ENCODE measurements at regions not wholly inside any gene's neighbourhood (a gene's known extent, or its start where the extent isn't known, plus 50 kb on each side); places are given as distances from the start of the nearest gene placed in this dataset.
"Not testable (repeated sequence)": the region's sequence is repeated elsewhere in the genome, so short reads cannot be mapped to it uniquely, and the experiment has no call there.

DNA sequence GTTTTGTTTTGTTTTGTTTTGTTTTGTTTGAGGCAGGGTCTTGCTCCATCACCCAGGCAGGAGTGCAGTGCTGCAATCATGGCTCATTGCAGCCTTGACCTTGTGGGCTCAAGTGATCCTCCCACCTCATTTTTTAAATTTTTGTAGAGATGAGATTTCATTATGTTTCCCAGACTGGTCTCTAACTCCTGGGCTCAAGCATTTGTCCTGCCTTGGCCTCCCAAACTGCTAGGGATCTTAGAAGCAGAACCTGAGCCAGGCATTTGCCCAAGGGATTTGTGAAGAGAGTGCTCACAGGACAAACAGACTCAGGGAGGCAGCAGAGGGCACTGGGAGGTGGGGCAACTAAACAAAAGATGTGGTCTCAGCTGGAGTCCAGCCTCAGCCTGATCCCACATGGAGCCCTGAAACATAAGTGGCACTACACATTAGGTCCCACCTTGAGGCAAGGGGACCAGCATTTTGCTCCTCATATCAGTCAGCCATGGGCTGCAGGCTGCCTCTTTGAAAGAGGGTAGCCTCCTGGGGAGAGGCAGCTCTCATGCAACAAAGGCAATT is 86.2 kb upstream of the CMKLR1 start:
- no peaks in the 10 kb centered on the region for H3K36me3 ChIP-seq (ENCODE audit: control insufficient read depth, insufficient read depth, low read length)
- DNase-seq (ENCODE audit: low read depth in 4 of 6, low spot score in 6 of 6): no peak
- no peak overlapping the region for H3K27ac ChIP-seq (ENCODE audit: low read depth, low read length)
- no peaks in the 10 kb centered on the region for H3K27me3 ChIP-seq (ENCODE audit: control insufficient read depth, insufficient read depth, low read length)
- no peaks in the 10 kb centered on the region for H3K9me3 ChIP-seq (ENCODE audit: control insufficient read depth, insufficient read depth, low read length)
- H3K4me1 ChIP-seq (ENCODE audit: control insufficient read depth, insufficient read depth, low read length): no peaks in the 10 kb centered on the region
- H3K4me3 ChIP-seq (ENCODE audit: low read depth, low read length): no peak overlapping the region

DNA sequence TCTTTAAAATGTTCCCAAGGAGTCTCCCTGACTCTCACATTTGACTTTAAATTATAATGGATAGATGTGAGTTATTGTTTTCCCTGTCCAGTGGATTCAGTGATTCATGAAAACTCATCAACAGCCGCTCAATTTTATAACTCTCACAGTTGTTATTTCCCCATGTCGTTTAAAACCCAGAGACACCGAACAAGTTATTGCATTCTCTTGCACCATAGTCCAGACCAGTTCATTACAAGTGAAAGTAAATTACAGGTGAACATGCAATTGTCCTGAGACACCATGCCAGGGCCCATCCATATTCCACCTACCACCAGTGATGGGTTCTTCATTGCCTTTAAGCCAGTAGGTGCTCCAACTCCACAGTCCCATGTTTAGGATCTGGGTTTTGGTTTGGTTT is 85.7 kb upstream of the CMKLR1 start:
- Histone ChIP-seq H3K27me3 (ENCODE audit: control insufficient read depth, insufficient read depth, low read length) (no peaks in the 10 kb centered on the region), H3K4me1 (ENCODE audit: control insufficient read depth, insufficient read depth, low read length) (no peaks in the 10 kb centered on the region), H3K4me3 (ENCODE audit: low read depth, low read length) (no peak overlapping the region), H3K36me3 (ENCODE audit: control insufficient read depth, insufficient read depth, low read length) (no peaks in the 10 kb centered on the region), H3K9me3 (ENCODE audit: control insufficient read depth, insufficient read depth, low read length) (no peaks in the 10 kb centered on the region), H3K27ac (ENCODE audit: low read depth, low read length) (no peak overlapping the region)
- 60% methylated on average over 1 of the region's 3 CpGs for WGBS (ENCODE audit: insufficient coverage)
- no peak for DNase-seq (ENCODE audit: low read depth in 4 of 6, low spot score in 6 of 6)

DNA sequence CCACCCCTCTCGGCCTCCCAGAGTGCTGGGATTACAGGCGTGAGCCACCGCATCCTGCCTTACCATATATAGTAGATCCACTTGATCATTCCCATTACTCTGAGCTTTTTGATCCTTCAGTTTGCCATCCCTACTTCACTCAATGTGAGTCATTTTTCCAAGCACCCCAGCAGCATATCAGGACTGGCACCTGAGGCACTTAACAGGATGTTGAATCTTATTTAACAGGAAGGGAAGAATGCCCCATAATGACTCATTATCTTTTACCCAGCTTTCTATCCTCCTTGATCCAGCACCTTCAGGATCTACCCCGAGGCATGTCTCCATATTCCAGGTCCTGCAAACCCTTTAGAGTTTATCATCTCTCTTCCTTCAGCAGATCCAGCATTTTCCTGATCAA is 84.9 kb upstream of the CMKLR1 start:
- DNase-seq (ENCODE audit: low read depth in 4 of 6, low spot score in 6 of 6): no peak
- Histone ChIP-seq H3K4me3 (ENCODE audit: low read depth, low read length) (no peak overlapping the region), H3K36me3 (ENCODE audit: control insufficient read depth, insufficient read depth, low read length) (no peaks in the 10 kb centered on the region), H3K27ac (ENCODE audit: low read depth, low read length) (no peak overlapping the region), H3K9me3 (ENCODE audit: control insufficient read depth, insufficient read depth, low read length) (no peaks in the 10 kb centered on the region), H3K4me1 (ENCODE audit: control insufficient read depth, insufficient read depth, low read length) (no peaks in the 10 kb centered on the region), H3K27me3 (ENCODE audit: control insufficient read depth, insufficient read depth, low read length) (no peaks in the 10 kb centered on the region)
- 88% methylated on average over 4 of the region's 4 CpGs for WGBS (ENCODE audit: insufficient coverage)

DNA sequence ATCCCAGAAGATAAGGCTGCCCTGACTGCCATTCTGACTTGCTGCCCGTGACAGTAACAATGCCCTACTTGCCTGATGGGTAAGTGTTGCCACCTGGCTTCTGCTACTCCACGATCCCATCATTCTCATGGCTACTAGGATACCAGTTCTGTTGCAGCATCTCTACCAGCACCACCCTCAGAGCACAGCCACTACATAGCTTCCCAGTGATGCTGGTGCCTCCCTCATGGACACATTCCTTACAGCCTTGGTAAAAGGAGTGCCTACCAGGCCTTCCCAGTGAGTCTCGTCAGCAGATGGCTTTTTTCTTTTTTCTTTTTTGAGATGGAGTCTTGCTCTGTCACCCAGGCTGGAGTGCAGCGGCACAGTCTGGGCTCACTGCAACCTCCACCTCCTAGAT is 84.4 kb upstream of the CMKLR1 start:
- no peak for DNase-seq (ENCODE audit: low read depth in 4 of 6, low spot score in 6 of 6)
- no peak overlapping the region for H3K4me3 ChIP-seq (ENCODE audit: low read depth, low read length)
- no peaks in the 10 kb centered on the region for H3K4me1 ChIP-seq (ENCODE audit: control insufficient read depth, insufficient read depth, low read length)
- H3K9me3 ChIP-seq (ENCODE audit: control insufficient read depth, insufficient read depth, low read length): no peaks in the 10 kb centered on the region
- H3K27ac ChIP-seq (ENCODE audit: low read depth, low read length): no peak overlapping the region
- H3K36me3 ChIP-seq (ENCODE audit: control insufficient read depth, insufficient read depth, low read length): no peaks in the 10 kb centered on the region
- no peaks in the 10 kb centered on the region for H3K27me3 ChIP-seq (ENCODE audit: control insufficient read depth, insufficient read depth, low read length)
- WGBS (ENCODE audit: insufficient coverage): 80% methylated on average over 3 of the region's 4 CpGs

DNA sequence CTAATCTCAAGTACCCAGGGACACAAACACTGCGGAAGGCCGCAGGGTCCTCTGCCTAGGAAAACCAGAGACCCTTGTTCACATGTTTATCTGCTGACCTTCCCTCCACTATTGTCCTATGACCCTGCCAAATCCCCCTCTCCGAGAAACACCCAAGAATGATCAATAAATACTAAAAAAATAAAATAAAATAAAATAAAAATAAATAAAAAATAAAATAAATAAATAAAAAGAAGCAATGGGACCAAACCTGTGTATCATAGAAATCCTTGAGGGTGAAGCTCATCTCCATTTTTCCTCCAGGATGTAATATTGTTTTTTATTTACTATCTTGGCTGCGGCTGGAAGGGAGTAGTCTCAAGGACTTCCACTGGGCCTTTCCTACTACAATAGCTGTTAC is 82.0 kb upstream of the CMKLR1 start:
- not testable (repeated sequence) for H3K4me1 ChIP-seq (ENCODE audit: control insufficient read depth, insufficient read depth, low read length); H3K27ac ChIP-seq (ENCODE audit: low read depth, low read length); H3K27me3 ChIP-seq (ENCODE audit: control insufficient read depth, insufficient read depth, low read length); H3K36me3 ChIP-seq (ENCODE audit: control insufficient read depth, insufficient read depth, low read length); DNase-seq (ENCODE audit: low read depth in 4 of 6, low spot score in 6 of 6); H3K9me3 ChIP-seq (ENCODE audit: control insufficient read depth, insufficient read depth, low read length); H3K4me3 ChIP-seq (ENCODE audit: low read depth, low read length)
- WGBS (ENCODE audit: insufficient coverage): no CpG with 5 or more reads among the region's 4 CpGs

DNA sequence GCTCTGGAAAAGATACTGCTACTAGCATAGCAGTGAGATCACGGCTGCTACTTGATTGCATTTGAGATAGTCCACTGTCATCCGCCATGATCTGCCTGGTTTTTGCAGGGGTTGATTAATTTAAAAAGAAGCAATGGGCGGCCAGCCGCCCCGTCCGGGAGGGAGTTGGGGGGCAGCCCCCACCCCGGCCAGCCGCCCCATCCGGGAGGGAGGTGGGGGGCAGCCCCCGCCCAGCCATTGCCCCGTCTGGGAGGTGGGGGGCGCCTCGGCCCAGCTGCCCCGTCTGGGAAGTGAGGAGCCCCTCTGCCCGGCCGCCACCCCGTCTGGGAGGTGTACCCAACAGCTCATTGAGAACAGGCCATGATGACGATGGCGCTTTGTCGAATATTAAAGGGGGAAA is 81.3 kb upstream of the CMKLR1 start:
- H3K27ac ChIP-seq (ENCODE audit: low read depth, low read length); H3K9me3 ChIP-seq (ENCODE audit: control insufficient read depth, insufficient read depth, low read length); H3K27me3 ChIP-seq (ENCODE audit: control insufficient read depth, insufficient read depth, low read length); H3K36me3 ChIP-seq (ENCODE audit: control insufficient read depth, insufficient read depth, low read length); H3K4me3 ChIP-seq (ENCODE audit: low read depth, low read length); H3K4me1 ChIP-seq (ENCODE audit: control insufficient read depth, insufficient read depth, low read length); DNase-seq (ENCODE audit: low read depth in 4 of 6, low spot score in 6 of 6): not testable (repeated sequence)
- WGBS (ENCODE audit: insufficient coverage): 94% methylated on average over 19 of the region's 20 CpGs

DNA sequence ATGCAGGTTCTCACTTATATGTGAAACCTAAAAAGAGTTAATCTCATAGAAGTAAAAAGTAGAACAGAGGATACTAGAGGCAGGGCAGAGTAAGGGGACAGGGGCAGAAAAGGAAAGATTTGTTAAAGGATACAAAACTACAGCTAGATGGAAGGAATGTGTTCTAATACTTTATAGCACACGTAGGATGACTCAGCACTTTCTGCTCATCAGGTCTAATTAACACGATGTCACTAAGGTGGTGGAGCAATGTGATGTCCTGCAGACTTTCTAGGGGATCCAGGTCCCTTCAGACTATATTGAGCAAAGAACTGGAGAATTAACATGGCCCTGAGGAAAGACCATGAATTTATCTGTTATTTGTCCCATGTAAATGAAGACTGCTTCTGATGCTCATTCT is 80.8 kb upstream of the CMKLR1 start:
- H3K4me3 ChIP-seq (ENCODE audit: low read depth, low read length): no peak overlapping the region
- no peaks in the 10 kb centered on the region for H3K4me1 ChIP-seq (ENCODE audit: control insufficient read depth, insufficient read depth, low read length)
- no peaks in the 10 kb centered on the region for H3K27me3 ChIP-seq (ENCODE audit: control insufficient read depth, insufficient read depth, low read length)
- H3K9me3 ChIP-seq (ENCODE audit: control insufficient read depth, insufficient read depth, low read length): no peaks in the 10 kb centered on the region
- DNase-seq (ENCODE audit: low read depth in 4 of 6, low spot score in 6 of 6): no peak
- WGBS (ENCODE audit: insufficient coverage): 100% methylated on average over 1 of the region's 2 CpGs
- no peaks in the 10 kb centered on the region for H3K36me3 ChIP-seq (ENCODE audit: control insufficient read depth, insufficient read depth, low read length)
- H3K27ac ChIP-seq (ENCODE audit: low read depth, low read length): no peak overlapping the region

DNA sequence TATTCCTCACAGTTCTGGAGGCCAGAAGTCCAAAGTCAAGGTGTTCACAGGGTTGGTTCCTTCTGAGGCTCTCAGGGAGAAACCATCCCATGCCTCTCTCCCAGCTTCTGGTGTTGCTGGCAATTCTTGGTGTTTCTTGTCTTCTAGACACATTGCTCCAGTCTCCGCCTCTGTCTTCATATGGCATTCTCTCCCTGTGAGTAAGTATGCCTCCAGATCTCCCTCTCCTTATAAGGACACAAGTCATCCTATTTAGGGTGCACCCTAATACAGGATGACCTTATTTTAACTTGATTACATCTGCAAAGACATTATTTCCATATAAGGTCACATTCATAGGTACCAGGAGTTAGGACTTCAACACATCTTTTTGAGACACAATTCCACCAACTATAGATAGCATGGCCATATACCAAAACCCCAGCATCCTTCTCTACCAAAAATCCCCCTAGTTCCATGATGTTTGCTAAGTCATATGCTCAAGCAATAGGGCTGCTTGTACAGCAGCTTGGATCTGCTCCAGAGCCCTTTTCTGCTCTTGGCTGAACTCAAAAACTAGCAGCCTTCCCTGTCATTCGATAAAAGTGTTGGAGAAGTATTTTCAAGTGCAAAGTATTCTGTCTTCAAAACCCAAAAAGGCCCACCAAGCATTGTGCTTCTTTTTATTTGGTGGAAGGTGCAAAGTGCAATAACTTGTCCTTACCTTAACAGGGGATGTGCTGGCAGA is 79.2 kb upstream of the CMKLR1 start:
- Histone ChIP-seq H3K27me3 (ENCODE audit: control insufficient read depth, insufficient read depth, low read length) (no peaks in the 10 kb centered on the region), H3K36me3 (ENCODE audit: control insufficient read depth, insufficient read depth, low read length) (no peaks in the 10 kb centered on the region), H3K4me3 (ENCODE audit: low read depth, low read length) (no peak overlapping the region), H3K4me1 (ENCODE audit: control insufficient read depth, insufficient read depth, low read length) (no peaks in the 10 kb centered on the region), H3K9me3 (ENCODE audit: control insufficient read depth, insufficient read depth, low read length) (no peaks in the 10 kb centered on the region), H3K27ac (ENCODE audit: low read depth, low read length) (no peak overlapping the region)
- DNase-seq (ENCODE audit: low read depth in 4 of 6, low spot score in 6 of 6): no peak
- WGBS (ENCODE audit: insufficient coverage): 86% methylated on average over 1 of the region's 2 CpGs

DNA sequence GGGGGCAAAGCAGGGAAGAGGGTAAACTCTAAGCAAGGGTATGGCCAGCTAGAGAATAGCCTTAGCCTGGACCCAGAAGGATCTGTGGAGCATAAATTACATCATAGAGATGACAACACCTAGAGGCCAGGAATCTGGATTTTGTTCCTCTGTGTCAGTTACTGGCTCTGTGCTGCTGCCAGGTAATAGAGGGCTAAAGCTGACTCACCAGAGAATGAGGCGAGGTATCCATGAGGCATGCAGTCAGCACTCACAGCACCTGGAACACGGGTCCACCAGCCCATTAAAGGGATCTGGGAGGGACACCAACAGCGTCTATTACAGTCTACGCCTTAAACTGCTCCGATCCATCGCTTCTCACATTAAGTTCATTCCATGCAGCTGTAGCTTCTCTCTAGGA is 74.9 kb upstream of the CMKLR1 start:
- H3K4me1 ChIP-seq (ENCODE audit: control insufficient read depth, insufficient read depth, low read length): no peaks in the 10 kb centered on the region
- 94% methylated on average over 4 of the region's 6 CpGs for WGBS (ENCODE audit: insufficient coverage)
- no peak overlapping the region for H3K27ac ChIP-seq (ENCODE audit: low read depth, low read length)
- no peak for DNase-seq (ENCODE audit: low read depth in 4 of 6, low spot score in 6 of 6)
- no peaks in the 10 kb centered on the region for H3K27me3 ChIP-seq (ENCODE audit: control insufficient read depth, insufficient read depth, low read length)
- no peaks in the 10 kb centered on the region for H3K9me3 ChIP-seq (ENCODE audit: control insufficient read depth, insufficient read depth, low read length)
- H3K4me3 ChIP-seq (ENCODE audit: low read depth, low read length): no peak overlapping the region
- no peaks in the 10 kb centered on the region for H3K36me3 ChIP-seq (ENCODE audit: control insufficient read depth, insufficient read depth, low read length)

DNA sequence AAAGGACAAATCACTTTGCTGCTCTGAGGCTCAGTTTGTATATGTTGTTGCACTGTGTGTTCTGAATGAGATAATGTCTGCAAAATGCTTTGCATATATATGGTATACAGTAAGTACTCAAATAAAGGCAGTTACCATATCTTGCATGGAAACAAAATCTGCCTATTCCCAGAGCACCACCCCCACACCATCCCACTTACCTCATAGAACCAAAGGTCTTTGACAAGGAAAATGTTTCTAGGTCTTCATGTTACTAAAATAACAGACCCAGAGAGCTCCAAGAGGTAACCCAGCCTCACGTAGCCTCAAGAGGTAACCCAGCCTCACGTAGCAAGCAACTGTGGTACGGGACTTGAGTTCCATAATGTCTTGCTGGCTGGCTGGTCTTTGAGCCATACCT is 71.6 kb upstream of the CMKLR1 start:
- DNase-seq (ENCODE audit: low read depth in 4 of 6, low spot score in 6 of 6): no peak
- Histone ChIP-seq H3K4me1 (ENCODE audit: control insufficient read depth, insufficient read depth, low read length) (no peaks in the 10 kb centered on the region), H3K36me3 (ENCODE audit: control insufficient read depth, insufficient read depth, low read length) (no peaks in the 10 kb centered on the region), H3K9me3 (ENCODE audit: control insufficient read depth, insufficient read depth, low read length) (peaks cover 2% of the 10 kb centered on the region), H3K27ac (ENCODE audit: low read depth, low read length) (no peak overlapping the region), H3K27me3 (ENCODE audit: control insufficient read depth, insufficient read depth, low read length) (no peaks in the 10 kb centered on the region), H3K4me3 (ENCODE audit: low read depth, low read length) (no peak overlapping the region)
- WGBS (ENCODE audit: insufficient coverage): 85% methylated on average over 2 of the region's 3 CpGs

All from spinal cord (tissue), 9 donors.